ENCODE measurements at regions not wholly inside any gene's neighbourhood (a gene's known extent, or its start where the extent isn't known, plus 50 kb on each side); places are given as distances from the start of the nearest gene placed in this dataset.
"Not testable (repeated sequence)": the region's sequence is repeated elsewhere in the genome, so short reads cannot be mapped to it uniquely, and the experiment has no call there.

GRCh38 chr1:208709981-208710380 is 465.8 kb upstream of the PLXNA2 start:
- FAIRE-seq (no peak), DNase-seq (ENCODE audit: insufficient read length, low spot score) (no peak)
- no peak for TF ChIP-seq POLR2A (IDR thresholded peaks at IDR 0.05; ENCODE audit: low read depth, low read length)

GRCh38 chr1:208714323-208714722 is 470.1 kb upstream of the PLXNA2 start:
- DNase-seq (ENCODE audit: insufficient read length, low spot score), result no peak
- TF ChIP-seq POLR2A (IDR thresholded peaks at IDR 0.05; ENCODE audit: low read depth, low read length), result no peak
- no peak for FAIRE-seq

- no peak for DNase-seq (ENCODE audit: insufficient read length, low spot score)
- TF ChIP-seq POLR2A (IDR thresholded peaks at IDR 0.05; ENCODE audit: low read depth, low read length), result no peak
- no peak for FAIRE-seq
Measured at GRCh38 chr1:208717525-208717924, 473.3 kb upstream of the PLXNA2 start.

- FAIRE-seq, result no peak
- no peak for DNase-seq (ENCODE audit: insufficient read length, low spot score)
- TF ChIP-seq POLR2A (IDR thresholded peaks at IDR 0.05; ENCODE audit: low read depth, low read length), result no peak
Measured at GRCh38 chr1:208722592-208722991, 478.4 kb upstream of the PLXNA2 start.

GRCh38 chr1:208724079-208724478 is 479.9 kb upstream of the PLXNA2 start:
- TF ChIP-seq POLR2A (IDR thresholded peaks at IDR 0.05; ENCODE audit: low read depth, low read length), result no peak
- FAIRE-seq (no peak), DNase-seq (ENCODE audit: insufficient read length, low spot score) (no peak)

- no peak for DNase-seq (ENCODE audit: insufficient read length, low spot score)
- no peak for TF ChIP-seq POLR2A (IDR thresholded peaks at IDR 0.05; ENCODE audit: low read depth, low read length)
- FAIRE-seq, result no peak
Measured at GRCh38 chr1:208728815-208729214, 484.6 kb upstream of the PLXNA2 start.

- DNase-seq (ENCODE audit: insufficient read length, low spot score) (no peak), FAIRE-seq (no peak)
- no peak for TF ChIP-seq POLR2A (IDR thresholded peaks at IDR 0.05; ENCODE audit: low read depth, low read length)
Measured at GRCh38 chr1:208731981-208732821, 488.0 kb upstream of the PLXNA2 start.

GRCh38 chr1:208737161-208737560 is 493.0 kb upstream of the PLXNA2 start:
- FAIRE-seq (no peak), DNase-seq (ENCODE audit: insufficient read length, low spot score) (no peak)
- TF ChIP-seq POLR2A (IDR thresholded peaks at IDR 0.05; ENCODE audit: low read depth, low read length), result no peak

GRCh38 chr1:208737922-208738321 is 493.7 kb upstream of the PLXNA2 start:
- no peak for TF ChIP-seq POLR2A (IDR thresholded peaks at IDR 0.05; ENCODE audit: low read depth, low read length)
- FAIRE-seq, result no peak

GRCh38 chr1:208739636-208740035 is 495.5 kb upstream of the PLXNA2 start:
- not testable (repeated sequence) for DNase-seq (ENCODE audit: insufficient read length, low spot score); FAIRE-seq

More at GRCh38 chr1:208737922-208738321, 493.7 kb upstream of the PLXNA2 start:
- DNase-seq (ENCODE audit: insufficient read length, low spot score), result no peak

GRCh38 chr1:208741296-208741695 is 497.1 kb upstream of the PLXNA2 start:
- FAIRE-seq (no peak), DNase-seq (ENCODE audit: insufficient read length, low spot score) (no peak)
- no peak for TF ChIP-seq POLR2A (IDR thresholded peaks at IDR 0.05; ENCODE audit: low read depth, low read length)

GRCh38 chr1:208743361-208743760 is 499.2 kb upstream of the PLXNA2 start:
- FAIRE-seq, result no peak
- no peak for TF ChIP-seq POLR2A (IDR thresholded peaks at IDR 0.05; ENCODE audit: low read depth, low read length)

GRCh38 chr1:208747979-208748378 is 503.8 kb upstream of the PLXNA2 start:
- DNase-seq (ENCODE audit: insufficient read length, low spot score) (no peak), FAIRE-seq (no peak)
- TF ChIP-seq POLR2A (IDR thresholded peaks at IDR 0.05; ENCODE audit: low read depth, low read length), result no peak

More at GRCh38 chr1:208743361-208743760, 499.2 kb upstream of the PLXNA2 start:
- DNase-seq (ENCODE audit: insufficient read length, low spot score), result no peak

- no peak for TF ChIP-seq POLR2A (IDR thresholded peaks at IDR 0.05; ENCODE audit: low read depth, low read length)
- FAIRE-seq (no peak), DNase-seq (ENCODE audit: insufficient read length, low spot score) (no peak)
Measured at GRCh38 chr1:208748387-208749165, 504.4 kb upstream of the PLXNA2 start.
